Stimulated activated CD8-positive, alpha-beta memory T cell treated with anti-CD3 and anti-CD28 coated beads, Interleukin-15, amount 100 ng/mL, for 48 hours (primary cell): ENCODE measurements at regions not wholly inside any gene's neighbourhood (a gene's known extent, or its start where the extent isn't known, plus 50 kb on each side); places are given as distances from the start of the nearest gene placed in this dataset.
A peak's percentile ranks its signal among the peaks of the same experiment; 100 is the strongest.

ENCODE experiments used
- DNase-seq, 2 donors: peaks; one replicate each; pipeline ENCODE4 v3.0.0-alpha.2; 2020; ENCODE audit warnings: low read depth in 2 of 2

- no peak for DNase-seq
Observed at GRCh38 chr16:85309656-85310587, 197.7 kb upstream of the CIBAR2 start.

GRCh38 chr16:85310868-85311585 is 198.8 kb upstream of the CIBAR2 start:
- DNase-seq, result no peak

GRCh38 chr16:85311741-85312140 is 199.5 kb upstream of the CIBAR2 start:
- no peak for DNase-seq

GRCh38 chr16:85312174-85312573 is 199.9 kb upstream of the CIBAR2 start:
- no peak for DNase-seq

- DNase-seq, result no peak
Observed at GRCh38 chr16:85312642-85313525, 200.6 kb upstream of the CIBAR2 start.

- DNase-seq, result no peak
Observed at GRCh38 chr16:85313526-85314301, 201.4 kb upstream of the CIBAR2 start.

- no peak for DNase-seq
Observed at GRCh38 chr16:85314512-85314971, 202.3 kb upstream of the CIBAR2 start.

- DNase-seq, result no peak
Observed at GRCh38 chr16:85315866-85316265, 203.6 kb upstream of the CIBAR2 start.

GRCh38 chr16:85316321-85316919 is 204.1 kb upstream of the CIBAR2 start:
- peak in 1 of 2 donors; percentile 21 for DNase-seq

GRCh38 chr16:85316944-85317343 is 204.7 kb upstream of the CIBAR2 start:
- DNase-seq, result no peak

GRCh38 chr16:85317704-85318103 is 205.4 kb upstream of the CIBAR2 start:
- DNase-seq, result no peak

- no peak for DNase-seq
Observed at GRCh38 chr16:85319208-85319983, 207.1 kb upstream of the CIBAR2 start.

- DNase-seq, result no peak
Observed at GRCh38 chr16:85319984-85320440, 207.7 kb upstream of the CIBAR2 start.

- no peak for DNase-seq
Observed at GRCh38 chr16:85320677-85321385, 208.6 kb upstream of the CIBAR2 start.

GRCh38 chr16:85321509-85322271 is 209.4 kb upstream of the CIBAR2 start:
- DNase-seq, result no peak

- no peak for DNase-seq
Observed at GRCh38 chr16:85323230-85323960, 211.1 kb upstream of the CIBAR2 start.

- DNase-seq, result no peak
Observed at GRCh38 chr16:85323961-85324253, 211.6 kb upstream of the CIBAR2 start.

- no peak for DNase-seq
Observed at GRCh38 chr16:85324488-85324887, 212.2 kb upstream of the CIBAR2 start.
